GM13977 (cell line): ENCODE measurements at regions not wholly inside any gene's neighbourhood (a gene's known extent, or its start where the extent isn't known, plus 50 kb on each side); places are given as distances from the start of the nearest gene placed in this dataset.
"Not testable (repeated sequence)": the region's sequence is repeated elsewhere in the genome, so short reads cannot be mapped to it uniquely, and the experiment has no call there.

ENCODE experiments used
- DNase-seq: peaks from one replicate; pipeline ENCODE4 v3.0.0; 2012; ENCODE audit warnings: low spot score
- CTCF ChIP-seq: IDR thresholded peaks from 2 replicates; pipeline ENCODE4 v1.5.1; 2012; ENCODE audit warnings: mild to moderate bottlenecking, control low read depth; ENCODE audit not compliant: insufficient read depth; ENCODE audit errors: extremely low read depth, missing control alignments
- in situ Hi-C: fragments of 300-500 bp; cut with MboI; formaldehyde crosslinking; loops from one replicate; pipeline ENCODE4 v1.12.0; 2022; ENCODE audit warnings: low sequenced_read_pairs, low pct_unique_long_range_greater_than_20kb, mixed read lengths, inconsistent platforms; ENCODE audit not compliant: unreplicated experiment

- TF ChIP-seq CTCF, result no peak
- in situ Hi-C loops, result no loop called here
- no peak for DNase-seq
Observed at GRCh38 chr2:53511549-53511948, 256.1 kb upstream of the CHAC2 start.

- in situ Hi-C loops, result no loop called here
- TF ChIP-seq CTCF, result no peak
- no peak for DNase-seq
Observed at GRCh38 chr2:53510401-53510800, 257.2 kb upstream of the CHAC2 start.

- no peak for DNase-seq
- TF ChIP-seq CTCF, result no peak
- in situ Hi-C loops, result no loop called here
Observed at GRCh38 chr2:53509831-53510388, 257.7 kb upstream of the CHAC2 start.

DNA sequence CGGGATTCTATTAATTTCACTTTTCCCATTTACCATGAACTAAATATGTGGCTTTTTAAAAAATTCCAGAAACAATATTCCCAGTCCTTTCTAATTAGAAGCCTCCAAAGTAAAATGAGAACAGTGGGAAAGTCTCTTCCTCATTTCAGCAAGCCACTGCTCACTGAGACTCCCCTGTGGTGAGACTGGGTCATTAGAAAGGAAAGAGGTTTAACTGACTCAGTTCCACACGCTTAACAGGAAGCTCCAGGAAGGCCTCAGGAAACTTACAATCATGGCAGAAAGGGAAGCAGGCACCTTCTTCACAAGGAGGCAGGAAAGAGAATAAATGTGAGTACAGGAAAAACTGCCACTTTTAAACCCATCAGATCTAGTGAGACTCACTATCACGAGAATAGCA, 258.9 kb upstream of the CHAC2 start:
- no peak for TF ChIP-seq CTCF
- DNase-seq, result no peak
- in situ Hi-C loops, result no loop called here

- DNase-seq, in situ Hi-C loops: not testable (repeated sequence)
Observed at GRCh38 chr2:53507070-53507469, 260.5 kb upstream of the CHAC2 start.

- no peak for TF ChIP-seq CTCF
- in situ Hi-C loops, result no loop called here
- no peak for DNase-seq
Observed at GRCh38 chr2:53505826-53506225, 261.8 kb upstream of the CHAC2 start.

- in situ Hi-C loops, result no loop called here
- DNase-seq, result no peak
Observed at GRCh38 chr2:53504507-53504906, 263.1 kb upstream of the CHAC2 start.

More at GRCh38 chr2:53504507-53504906, 263.1 kb upstream of the CHAC2 start:
- no peak for TF ChIP-seq CTCF
